BJ (cell line): ENCODE measurements at regions not wholly inside any gene's neighbourhood (a gene's known extent, or its start where the extent isn't known, plus 50 kb on each side); places are given as distances from the start of the nearest gene placed in this dataset.

Experiments used
- CTCF ChIA-PET: fragments of 350-600 bp; formaldehyde crosslinking; extraction: SDS; loops from one replicate; lab custom pipeline; 2021; ENCODE audit warnings: antibody characterized with exemption, inconsistent platforms; lab: Yijun Ruan, JAX
- POLR2A ChIA-PET: fragments of 300-600 bp; sonication (Branson Sonifier 250); formaldehyde crosslinking; extraction: SDS; loops from one replicate; lab custom pipeline; 2021; ENCODE audit warnings: antibody characterized with exemption; lab: Charles Lee
- DNase-seq: peaks from one replicate; pipeline ENCODE4 v3.0.0-alpha.2; 2011; ENCODE audit warnings: low read depth
- H3K27me3 ChIP-seq: 2 replicates; pipeline ENCODE4 v1.6.0; 2011; ENCODE audit warnings: low read length; ENCODE audit not compliant: control insufficient read depth, insufficient read depth
- H3K36me3 ChIP-seq: 2 replicates; pipeline ENCODE4 v1.5.1; 2011; ENCODE audit warnings: low read length; ENCODE audit not compliant: control insufficient read depth, insufficient read depth
- H3K4me3 ChIP-seq: 2 replicates; pipeline ENCODE4 v1.5.1; 2011; ENCODE audit warnings: low read depth, mild to moderate bottlenecking, control low read depth, low read length
- CTCF ChIP-seq: IDR thresholded peaks from 2 replicates; pipeline ENCODE4 v1.5.1; 2011; ENCODE audit warnings: low read depth, mild to moderate bottlenecking, control low read depth, inconsistent platforms, low read length, moderate library complexity; ENCODE audit not compliant: insufficient read depth

GRCh38 chr5:97545886-97546535 lies 363.0 kb upstream of the RIOK2 start:
- Histone ChIP-seq H3K27me3 (no peaks in the 10 kb centered on the region), H3K36me3 (no peaks in the 10 kb centered on the region), H3K4me3 (no peak overlapping the region)
- no peak for DNase-seq
- CTCF ChIA-PET, result interaction anchor here (1.4 kb wide), 2 partner anchors 10 to 12 kb away, joined by 4 to 6 read pairs; no protein-coding TSS in a partner anchor
- POLR2A ChIA-PET, result no interaction called here
- TF ChIP-seq CTCF, result no peak

- TF ChIP-seq CTCF, result no peak
- no peak for DNase-seq
- POLR2A ChIA-PET, result no interaction called here
- Histone ChIP-seq H3K4me3 (no peak overlapping the region), H3K27me3 (no peaks in the 10 kb centered on the region), H3K36me3 (no peaks in the 10 kb centered on the region)
- CTCF ChIA-PET, result no interaction called here
Measured at GRCh38 chr5:97547430-97547829, 364.4 kb upstream of the RIOK2 start.

- DNase-seq, result no peak
- Histone ChIP-seq H3K4me3 (no peak overlapping the region), H3K27me3 (no peaks in the 10 kb centered on the region), H3K36me3 (no peaks in the 10 kb centered on the region)
- TF ChIP-seq CTCF, result no peak
- ChIA-PET CTCF (interaction anchor here (1.0 kb wide), 1 partner anchor 14 kb away, joined by 3 read pairs; no protein-coding TSS in a partner anchor), POLR2A (no interaction called here)
Measured at GRCh38 chr5:97547999-97548738, 365.1 kb upstream of the RIOK2 start.

GRCh38 chr5:97548739-97549080 lies 365.7 kb upstream of the RIOK2 start:
- POLR2A ChIA-PET, result no interaction called here
- Histone ChIP-seq H3K4me3 (no peak overlapping the region), H3K36me3 (no peaks in the 10 kb centered on the region), H3K27me3 (no peaks in the 10 kb centered on the region)
- no peak for DNase-seq
- CTCF ChIA-PET, result interaction anchor here (1.0 kb wide), 1 partner anchor 14 kb away, joined by 3 read pairs; no protein-coding TSS in a partner anchor
- TF ChIP-seq CTCF, result no peak

- no peak for TF ChIP-seq CTCF
- Histone ChIP-seq H3K4me3 (no peak overlapping the region), H3K36me3 (no peaks in the 10 kb centered on the region), H3K27me3 (no peaks in the 10 kb centered on the region)
- no peak for DNase-seq
- POLR2A ChIA-PET, result no interaction called here
- CTCF ChIA-PET, result no interaction called here
Measured at GRCh38 chr5:97549496-97549895, 366.4 kb upstream of the RIOK2 start.
